WTC11 (cell line): ENCODE measurements at regions not wholly inside any gene's neighbourhood (a gene's known extent, or its start where the extent isn't known, plus 50 kb on each side); places are given as distances from the start of the nearest gene placed in this dataset.

ENCODE experiments used
- ATAC-seq: fragments of 200-7000 bp; cut with Tn5 transposase; 2 replicates; pipeline ENCODE4 v1.10.0; 2021; ENCODE audit warnings: mild to moderate bottlenecking, moderate library complexity
- CTCF ChIA-PET: fragments of 300-600 bp; sonication (Branson Sonifier 250); formaldehyde crosslinking; loops from one replicate; lab custom pipeline; 2021; ENCODE audit warnings: antibody characterized with exemption; lab: Charles Lee
- POLR2A ChIA-PET: fragments of 350-600 bp; sonication (Branson Sonifier 250); formaldehyde crosslinking; loops from one replicate; lab custom pipeline; 2021; ENCODE audit warnings: antibody characterized with exemption; lab: Charles Lee
- DNase-seq: peaks from one replicate; pipeline ENCODE4 v3.0.0; 2021; ENCODE audit warnings: low spot score
- H3K27ac Mint-ChIP-seq: 2 replicates; pipeline ENCODE4 v1.8.0; 2021; ENCODE audit warnings: mixed read lengths
- H3K27me3 Mint-ChIP-seq: 2 replicates; pipeline ENCODE4 v1.8.0; 2021; ENCODE audit warnings: low read depth, mild to moderate bottlenecking, moderate library complexity, mixed read lengths
- H3K36me3 Mint-ChIP-seq: 2 replicates; pipeline ENCODE4 v1.8.0; 2021; ENCODE audit warnings: mixed read lengths
- H3K4me1 Mint-ChIP-seq: 2 replicates; pipeline ENCODE4 v1.8.0; 2022; ENCODE audit warnings: mixed read lengths
- H3K4me3 Mint-ChIP-seq: 2 replicates; pipeline ENCODE4 v1.8.0; 2021; ENCODE audit warnings: mild to moderate bottlenecking, moderate library complexity, mixed read lengths
- H3K9me3 Mint-ChIP-seq: 2 replicates; pipeline ENCODE4 v1.8.0; 2021; ENCODE audit warnings: mixed read lengths
- ARID4B ChIP-seq: sonication (generic); formaldehyde crosslinking; IDR thresholded peaks from 2 replicates; pipeline ENCODE4 v1.8.0; 2023; ENCODE audit warnings: missing genetic modification reagents, mild to moderate bottlenecking, borderline replicate concordance
- ATF2 ChIP-seq: sonication (generic); formaldehyde crosslinking; IDR thresholded peaks from 2 replicates; pipeline ENCODE4 v1.8.1; 2022; ENCODE audit warnings: low read depth, missing genetic modification reagents, borderline replicate concordance
- CREB1 ChIP-seq: sonication (generic); formaldehyde crosslinking; IDR thresholded peaks from 2 replicates; pipeline ENCODE4 v1.8.0; 2023; ENCODE audit warnings: mild to moderate bottlenecking, missing genetic modification reagents
- GRHL2 ChIP-seq: fragments of 250-450 bp; sonication (Bioruptor Pico); IDR thresholded peaks from 2 replicates; pipeline ENCODE4 v1.8.0; 2022; ENCODE audit warnings: mild to moderate bottlenecking, moderate library complexity; ENCODE audit not compliant: insufficient replicate concordance, severe bottlenecking
- MLX ChIP-seq: sonication (generic); formaldehyde crosslinking; IDR thresholded peaks from 2 replicates; pipeline ENCODE4 v1.8.1; 2023; ENCODE audit warnings: mild to moderate bottlenecking, missing genetic modification reagents, moderate library complexity
- MYBL2 ChIP-seq: sonication (generic); formaldehyde crosslinking; IDR thresholded peaks from 2 replicates; pipeline ENCODE4 v1.8.1; 2023; ENCODE audit warnings: mild to moderate bottlenecking, moderate library complexity, missing genetic modification reagents
- ZNF281 ChIP-seq: sonication (generic); formaldehyde crosslinking; IDR thresholded peaks from 2 replicates; pipeline ENCODE4 v1.8.0; 2023; ENCODE audit warnings: mild to moderate bottlenecking, missing genetic modification reagents
- ZNF423 ChIP-seq: fragments of 250-450 bp; sonication (Bioruptor Pico); IDR thresholded peaks from 2 replicates; pipeline ENCODE4 v2.1.2; 2022; ENCODE audit warnings: mild to moderate bottlenecking, moderate library complexity
- TF ChIP-seq, protein P1 (sequence below): sonication (generic); formaldehyde crosslinking; conservative IDR thresholded peaks from 2 replicates; pipeline ENCODE4 v1.8.1; 2022; ENCODE audit warnings: mild to moderate bottlenecking, missing genetic modification reagents
- TF ChIP-seq, protein P2 (sequence below): fragments of 250-450 bp; sonication (Bioruptor Pico); IDR thresholded peaks from 2 replicates; pipeline ENCODE4 v1.9.0; 2021; ENCODE audit warnings: mild to moderate bottlenecking
- TF ChIP-seq, protein P3 (sequence below): sonication (generic); formaldehyde crosslinking; IDR thresholded peaks from 2 replicates; pipeline ENCODE4 v1.8.1; 2022; ENCODE audit warnings: missing genetic modification reagents, borderline replicate concordance

DNA sequence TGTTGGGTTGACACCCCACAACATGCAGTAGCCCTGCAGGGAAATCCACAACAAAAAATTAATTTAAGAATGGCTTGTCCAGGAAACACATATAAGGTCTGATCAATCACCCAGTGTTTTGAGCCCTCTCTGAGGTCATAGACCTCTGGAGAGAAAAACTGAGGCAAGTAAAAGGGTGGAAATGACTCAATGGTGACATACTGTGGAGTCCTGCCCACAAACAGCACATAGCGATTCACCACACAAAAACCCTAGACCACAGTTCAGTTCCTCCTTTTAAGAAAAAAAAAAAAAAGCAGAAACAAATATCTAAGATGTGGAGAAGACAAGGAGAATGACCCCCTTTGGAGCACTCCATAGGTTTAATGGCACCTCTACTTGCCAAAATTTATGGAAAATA is 2691.0 kb downstream of the PCDH7 start:
- no peak overlapping the region for H3K4me3 Mint-ChIP-seq
- H3K27ac Mint-ChIP-seq, result no peak overlapping the region
- ChIA-PET POLR2A (interaction anchor here (0.6 kb wide), 1 partner anchor 352 kb away, joined by 4 read pairs; no protein-coding TSS in a partner anchor), CTCF (no interaction called here)
- TF ChIP-seq CREB1 (CRISPR knock-in tag) (no peak), MYBL2 (CRISPR knock-in tag) (no peak), ATF2 (no peak), ZNF423 (no peak), MLX (no peak), ARID4B (CRISPR knock-in tag) (no peak), ZNF281 (no peak), GRHL2 (no peak)
- TF ChIP-seq, protein P1, sequence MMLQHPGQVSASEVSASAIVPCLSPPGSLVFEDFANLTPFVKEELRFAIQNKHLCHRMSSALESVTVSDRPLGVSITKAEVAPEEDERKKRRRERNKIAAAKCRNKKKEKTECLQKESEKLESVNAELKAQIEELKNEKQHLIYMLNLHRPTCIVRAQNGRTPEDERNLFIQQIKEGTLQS (CRISPR knock-in tag), result no peak
- TF ChIP-seq, protein P2, sequence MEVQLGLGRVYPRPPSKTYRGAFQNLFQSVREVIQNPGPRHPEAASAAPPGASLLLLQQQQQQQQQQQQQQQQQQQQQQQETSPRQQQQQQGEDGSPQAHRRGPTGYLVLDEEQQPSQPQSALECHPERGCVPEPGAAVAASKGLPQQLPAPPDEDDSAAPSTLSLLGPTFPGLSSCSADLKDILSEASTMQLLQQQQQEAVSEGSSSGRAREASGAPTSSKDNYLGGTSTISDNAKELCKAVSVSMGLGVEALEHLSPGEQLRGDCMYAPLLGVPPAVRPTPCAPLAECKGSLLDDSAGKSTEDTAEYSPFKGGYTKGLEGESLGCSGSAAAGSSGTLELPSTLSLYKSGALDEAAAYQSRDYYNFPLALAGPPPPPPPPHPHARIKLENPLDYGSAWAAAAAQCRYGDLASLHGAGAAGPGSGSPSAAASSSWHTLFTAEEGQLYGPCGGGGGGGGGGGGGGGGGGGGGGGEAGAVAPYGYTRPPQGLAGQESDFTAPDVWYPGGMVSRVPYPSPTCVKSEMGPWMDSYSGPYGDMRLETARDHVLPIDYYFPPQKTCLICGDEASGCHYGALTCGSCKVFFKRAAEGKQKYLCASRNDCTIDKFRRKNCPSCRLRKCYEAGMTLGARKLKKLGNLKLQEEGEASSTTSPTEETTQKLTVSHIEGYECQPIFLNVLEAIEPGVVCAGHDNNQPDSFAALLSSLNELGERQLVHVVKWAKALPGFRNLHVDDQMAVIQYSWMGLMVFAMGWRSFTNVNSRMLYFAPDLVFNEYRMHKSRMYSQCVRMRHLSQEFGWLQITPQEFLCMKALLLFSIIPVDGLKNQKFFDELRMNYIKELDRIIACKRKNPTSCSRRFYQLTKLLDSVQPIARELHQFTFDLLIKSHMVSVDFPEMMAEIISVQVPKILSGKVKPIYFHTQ, result no peak
- TF ChIP-seq, protein P3, sequence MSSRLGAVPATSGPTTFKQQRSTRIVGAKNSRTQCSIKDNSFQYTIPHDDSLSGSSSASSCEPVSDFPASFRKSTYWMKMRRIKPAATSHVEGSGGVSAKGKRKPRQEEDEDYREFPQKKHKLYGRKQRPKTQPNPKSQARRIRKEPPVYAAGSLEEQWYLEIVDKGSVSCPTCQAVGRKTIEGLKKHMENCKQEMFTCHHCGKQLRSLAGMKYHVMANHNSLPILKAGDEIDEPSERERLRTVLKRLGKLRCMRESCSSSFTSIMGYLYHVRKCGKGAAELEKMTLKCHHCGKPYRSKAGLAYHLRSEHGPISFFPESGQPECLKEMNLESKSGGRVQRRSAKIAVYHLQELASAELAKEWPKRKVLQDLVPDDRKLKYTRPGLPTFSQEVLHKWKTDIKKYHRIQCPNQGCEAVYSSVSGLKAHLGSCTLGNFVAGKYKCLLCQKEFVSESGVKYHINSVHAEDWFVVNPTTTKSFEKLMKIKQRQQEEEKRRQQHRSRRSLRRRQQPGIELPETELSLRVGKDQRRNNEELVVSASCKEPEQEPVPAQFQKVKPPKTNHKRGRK (CRISPR knock-in tag), result no peak
- H3K9me3 Mint-ChIP-seq, result peaks cover 32% of the 10 kb centered on the region
- no peaks in the 10 kb centered on the region; the same call in 1 of the 2 replicates for H3K27me3 Mint-ChIP-seq
- H3K4me1 Mint-ChIP-seq, result peaks cover 2% of the 10 kb centered on the region; the same call in 1 of the 2 replicates
- DNase-seq, result no peak
- ATAC-seq, result no peak
- peaks cover 20% of the 10 kb centered on the region for H3K36me3 Mint-ChIP-seq
